Mammary epithelial cell (primary cell): ENCODE measurements at regions not wholly inside any gene's neighbourhood (a gene's known extent, or its start where the extent isn't known, plus 50 kb on each side); places are given as distances from the start of the nearest gene placed in this dataset.

ENCODE experiments used
- EZH2 ChIP-seq: IDR thresholded peaks from 2 replicates; pipeline ENCODE4 v1.6.1; 2012; ENCODE audit warnings: low read length, inconsistent platforms, borderline replicate concordance
- TF ChIP-seq, protein P1 (sequence below), 2 donors: IDR thresholded peaks in 1 of 2; conservative IDR thresholded peaks in 1 of 2; 2 replicates each; pipeline ENCODE4 v1.5.1; 2011 to 2012; ENCODE audit warnings: inconsistent platforms in 2 of 2, low read length in 2 of 2, mild to moderate bottlenecking in 2 of 2, control low read depth in 1 of 2, low read depth in 1 of 2; ENCODE audit not compliant: insufficient read depth in 1 of 2; ENCODE audit errors: extremely low read depth in 1 of 2

DNA sequence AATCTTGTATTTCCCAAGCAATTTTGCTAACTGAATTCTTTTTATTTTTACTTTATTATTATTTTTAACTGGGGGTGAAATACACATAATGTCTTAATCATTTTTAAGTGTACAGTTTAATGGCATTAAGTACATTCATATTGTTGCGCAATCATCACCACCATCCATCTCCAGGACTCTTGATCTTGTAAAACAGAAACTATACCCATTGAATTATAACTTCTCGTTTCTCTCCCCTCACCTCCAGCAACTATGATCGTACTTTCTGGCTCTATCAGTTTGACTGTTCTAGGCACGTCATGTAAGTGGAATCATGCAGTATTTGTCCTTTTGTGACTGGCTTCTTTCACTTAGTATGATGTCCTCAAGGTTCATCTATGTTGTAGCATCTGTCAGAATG is 108.8 kb downstream of the ARL5B start:
- TF ChIP-seq, protein P1, sequence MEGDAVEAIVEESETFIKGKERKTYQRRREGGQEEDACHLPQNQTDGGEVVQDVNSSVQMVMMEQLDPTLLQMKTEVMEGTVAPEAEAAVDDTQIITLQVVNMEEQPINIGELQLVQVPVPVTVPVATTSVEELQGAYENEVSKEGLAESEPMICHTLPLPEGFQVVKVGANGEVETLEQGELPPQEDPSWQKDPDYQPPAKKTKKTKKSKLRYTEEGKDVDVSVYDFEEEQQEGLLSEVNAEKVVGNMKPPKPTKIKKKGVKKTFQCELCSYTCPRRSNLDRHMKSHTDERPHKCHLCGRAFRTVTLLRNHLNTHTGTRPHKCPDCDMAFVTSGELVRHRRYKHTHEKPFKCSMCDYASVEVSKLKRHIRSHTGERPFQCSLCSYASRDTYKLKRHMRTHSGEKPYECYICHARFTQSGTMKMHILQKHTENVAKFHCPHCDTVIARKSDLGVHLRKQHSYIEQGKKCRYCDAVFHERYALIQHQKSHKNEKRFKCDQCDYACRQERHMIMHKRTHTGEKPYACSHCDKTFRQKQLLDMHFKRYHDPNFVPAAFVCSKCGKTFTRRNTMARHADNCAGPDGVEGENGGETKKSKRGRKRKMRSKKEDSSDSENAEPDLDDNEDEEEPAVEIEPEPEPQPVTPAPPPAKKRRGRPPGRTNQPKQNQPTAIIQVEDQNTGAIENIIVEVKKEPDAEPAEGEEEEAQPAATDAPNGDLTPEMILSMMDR (conservative IDR thresholded peaks at IDR 0.05 in 1 of 2, IDR thresholded peaks at IDR 0.05 in 1 of 2; ENCODE audit: extremely low read depth in 1 of 2, insufficient read depth in 1 of 2, low read depth in 1 of 2, low read length in 2 of 2), result no peak
- no peak for TF ChIP-seq EZH2
